ENCODE measurements at regions not wholly inside any gene's neighbourhood (a gene's known extent, or its start where the extent isn't known, plus 50 kb on each side); places are given as distances from the start of the nearest gene placed in this dataset.

- no peak for TF ChIP-seq POLR2A (IDR thresholded peaks at IDR 0.05)
- TF ChIP-seq, protein P1, sequence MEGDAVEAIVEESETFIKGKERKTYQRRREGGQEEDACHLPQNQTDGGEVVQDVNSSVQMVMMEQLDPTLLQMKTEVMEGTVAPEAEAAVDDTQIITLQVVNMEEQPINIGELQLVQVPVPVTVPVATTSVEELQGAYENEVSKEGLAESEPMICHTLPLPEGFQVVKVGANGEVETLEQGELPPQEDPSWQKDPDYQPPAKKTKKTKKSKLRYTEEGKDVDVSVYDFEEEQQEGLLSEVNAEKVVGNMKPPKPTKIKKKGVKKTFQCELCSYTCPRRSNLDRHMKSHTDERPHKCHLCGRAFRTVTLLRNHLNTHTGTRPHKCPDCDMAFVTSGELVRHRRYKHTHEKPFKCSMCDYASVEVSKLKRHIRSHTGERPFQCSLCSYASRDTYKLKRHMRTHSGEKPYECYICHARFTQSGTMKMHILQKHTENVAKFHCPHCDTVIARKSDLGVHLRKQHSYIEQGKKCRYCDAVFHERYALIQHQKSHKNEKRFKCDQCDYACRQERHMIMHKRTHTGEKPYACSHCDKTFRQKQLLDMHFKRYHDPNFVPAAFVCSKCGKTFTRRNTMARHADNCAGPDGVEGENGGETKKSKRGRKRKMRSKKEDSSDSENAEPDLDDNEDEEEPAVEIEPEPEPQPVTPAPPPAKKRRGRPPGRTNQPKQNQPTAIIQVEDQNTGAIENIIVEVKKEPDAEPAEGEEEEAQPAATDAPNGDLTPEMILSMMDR (IDR thresholded peaks at IDR 0.05 in 8 of 11, conservative IDR thresholded peaks at IDR 0.05 in 3 of 11), result no peak
- TF ChIP-seq POLR2AphosphoS5 (IDR thresholded peaks at IDR 0.05), result no peak
- Histone ChIP-seq H3K36me3 (no peaks in the 10 kb centered on the region), H3K27ac (no peak overlapping the region), H3K27me3 (replicated peaks in 1 of 7) (no peaks in the 10 kb centered on the region), H3K9me3 (peaks cover 0 to 5% (median 4%) of the 10 kb centered on the region in 8 donors), H3K4me3 (no peak overlapping the region), H3K4me1 (no peaks in the 10 kb centered on the region)
- intact Hi-C loops (cut with DNase I; ENCODE audit: low total_unique reads), result no loop called here
- WGBS, 5 donors, result 71 to 80% (median 76%) methylated on average over 6 of the region's 6 CpGs
- no peak for DNase-seq
These were observed 923.1 kb upstream of the TMPRSS15 start for GRCh38 chr21:19326531-19327319.

DNA sequence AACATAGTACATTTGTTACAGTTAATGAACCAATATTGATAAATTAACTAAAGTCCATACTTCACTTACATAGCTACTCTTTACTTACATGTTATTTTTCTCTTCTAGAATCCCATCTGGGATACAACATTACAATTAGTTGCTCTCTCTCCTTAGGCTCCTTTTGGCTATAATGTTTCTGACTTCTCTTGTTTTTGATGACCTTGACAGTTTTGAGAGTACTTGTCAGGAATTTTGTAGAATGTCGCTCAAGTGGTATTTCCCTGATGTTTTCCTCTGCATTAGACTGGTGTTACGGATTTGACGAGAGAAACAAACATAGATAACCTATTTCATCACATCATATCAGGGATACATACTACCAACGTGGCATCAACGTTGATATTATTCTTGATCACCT, 925.4 kb upstream of the TMPRSS15 start:
- no peak for DNase-seq
- intact Hi-C loops (cut with DNase I; ENCODE audit: low total_unique reads), result no loop called here
- Histone ChIP-seq H3K9me3 (peaks cover 0 to 25% (median 17%) of the 10 kb centered on the region in 8 donors), H3K27ac (no peak overlapping the region), H3K36me3 (no peaks in the 10 kb centered on the region), H3K4me1 (no peaks in the 10 kb centered on the region), H3K4me3 (no peak overlapping the region), H3K27me3 (replicated peaks in 1 of 7) (no peaks in the 10 kb centered on the region)
- 72 to 82% (median 75%) methylated on average over 5 of the region's 5 CpGs for WGBS, 5 donors
- TF ChIP-seq, protein P1 (IDR thresholded peaks at IDR 0.05 in 8 of 11, conservative IDR thresholded peaks at IDR 0.05 in 3 of 11), result no peak

GRCh38 chr21:19340303-19340702, 936.7 kb upstream of the TMPRSS15 start:
- Histone ChIP-seq H3K36me3 (no peaks in the 10 kb centered on the region), H3K9me3 (peaks cover 0 to 5% (median 0%) of the 10 kb centered on the region in 8 donors), H3K27me3 (replicated peaks in 1 of 7) (no peaks in the 10 kb centered on the region), H3K4me1 (no peaks in the 10 kb centered on the region), H3K27ac (no peak overlapping the region), H3K4me3 (no peak overlapping the region)
- intact Hi-C loops (cut with DNase I; ENCODE audit: low total_unique reads), result no loop called here
- WGBS, 5 donors, result 56 to 69% (median 60%) methylated on average over 2 of the region's 2 CpGs
- no peak for DNase-seq
- TF ChIP-seq POLR2A (IDR thresholded peaks at IDR 0.05), result no peak
- TF ChIP-seq, protein P1 (IDR thresholded peaks at IDR 0.05 in 8 of 11, conservative IDR thresholded peaks at IDR 0.05 in 3 of 11), result no peak
- no peak for TF ChIP-seq POLR2AphosphoS5 (IDR thresholded peaks at IDR 0.05)

- intact Hi-C loops (cut with DNase I; ENCODE audit: low total_unique reads), result no loop called here
- no peak for DNase-seq
- peaks cover 0 to 5% (median 0%) of the 10 kb centered on the region in 8 donors for H3K9me3 ChIP-seq
- TF ChIP-seq, protein P1 (IDR thresholded peaks at IDR 0.05 in 8 of 11, conservative IDR thresholded peaks at IDR 0.05 in 3 of 11), result no peak
- no peak for TF ChIP-seq POLR2A (IDR thresholded peaks at IDR 0.05)
- TF ChIP-seq POLR2AphosphoS5 (IDR thresholded peaks at IDR 0.05), result no peak
- H3K4me1 ChIP-seq, result no peaks in the 10 kb centered on the region
- 65 to 79% (median 67%) methylated on average over 5 of the region's 5 CpGs for WGBS, 5 donors
- no peaks in the 10 kb centered on the region for H3K27me3 ChIP-seq (replicated peaks in 1 of 7)
- no peak overlapping the region for H3K4me3 ChIP-seq
- no peaks in the 10 kb centered on the region for H3K36me3 ChIP-seq
- no peak overlapping the region for H3K27ac ChIP-seq
These were observed 937.4 kb upstream of the TMPRSS15 start for GRCh38 chr21:19340954-19341353.
